ENCODE measurements at regions not wholly inside any gene's neighbourhood (a gene's known extent, or its start where the extent isn't known, plus 50 kb on each side); places are given as distances from the start of the nearest gene placed in this dataset.
A peak's percentile ranks its signal among the peaks of the same experiment; 100 is the strongest.

GRCh38 chr6:122315842-122316241 lies 83.6 kb upstream of the HSF2 start:
- Histone ChIP-seq H3K9me3 (ENCODE audit: control insufficient read depth, low read length) (no peaks in the 10 kb centered on the region), H3K4me2 (ENCODE audit: low read length) (no peak overlapping the region)

GRCh38 chr6:122322824-122323223 lies 76.6 kb upstream of the HSF2 start:
- no peaks in the 10 kb centered on the region for H3K4me1 ChIP-seq
- no peaks in the 10 kb centered on the region for H3K36me3 ChIP-seq (ENCODE audit: control insufficient read depth, insufficient read depth, low read length)
- TF ChIP-seq CTCF (IDR thresholded peaks at IDR 0.05): no peak
- H3K4me2 ChIP-seq (ENCODE audit: low read length): peak overlapping the region; percentile 54
- peak overlapping the region; percentile 40 for H3K4me3 ChIP-seq (ENCODE audit: low read depth, low read length)
- no peak overlapping the region for H3K27ac ChIP-seq
- peak overlapping the region; percentile 43 for H2AFZ ChIP-seq
- no peaks in the 10 kb centered on the region for H3K9me3 ChIP-seq (ENCODE audit: control insufficient read depth, low read length)
- H3K9ac ChIP-seq: no peak overlapping the region
- no peaks in the 10 kb centered on the region for H3K79me2 ChIP-seq
- H3K27me3 ChIP-seq (ENCODE audit: control insufficient read depth, insufficient read depth, low read length): no peaks in the 10 kb centered on the region

More at GRCh38 chr6:122315842-122316241, 83.6 kb upstream of the HSF2 start:
- Histone ChIP-seq H3K27ac (no peak overlapping the region), H3K4me1 (peaks cover under 1% of the 10 kb centered on the region), H3K4me3 (ENCODE audit: low read depth, low read length) (no peak overlapping the region), H3K36me3 (ENCODE audit: control insufficient read depth, insufficient read depth, low read length) (no peaks in the 10 kb centered on the region), H3K79me2 (no peaks in the 10 kb centered on the region), H3K27me3 (ENCODE audit: control insufficient read depth, insufficient read depth, low read length) (no peaks in the 10 kb centered on the region), H3K9ac (no peak overlapping the region), H2AFZ (no peak overlapping the region)
- no peak for TF ChIP-seq CTCF (IDR thresholded peaks at IDR 0.05)

- H3K4me1 ChIP-seq: no peaks in the 10 kb centered on the region
- no peak overlapping the region for H3K27ac ChIP-seq
- no peak for TF ChIP-seq CTCF (IDR thresholded peaks at IDR 0.05)
- H3K4me3 ChIP-seq (ENCODE audit: low read depth, low read length): peak overlapping the region; percentile 40
- peak overlapping the region; percentile 43 for H2AFZ ChIP-seq
- no peaks in the 10 kb centered on the region for H3K9me3 ChIP-seq (ENCODE audit: control insufficient read depth, low read length)
- no peak overlapping the region for H3K9ac ChIP-seq
- H3K4me2 ChIP-seq (ENCODE audit: low read length): peak overlapping the region; percentile 54
- no peaks in the 10 kb centered on the region for H3K27me3 ChIP-seq (ENCODE audit: control insufficient read depth, insufficient read depth, low read length)
- no peaks in the 10 kb centered on the region for H3K79me2 ChIP-seq
- no peaks in the 10 kb centered on the region for H3K36me3 ChIP-seq (ENCODE audit: control insufficient read depth, insufficient read depth, low read length)
These were observed 76.1 kb upstream of the HSF2 start for GRCh38 chr6:122323361-122323760.

GRCh38 chr6:122330315-122330714 lies 69.1 kb upstream of the HSF2 start:
- H3K36me3 ChIP-seq (ENCODE audit: control insufficient read depth, insufficient read depth, low read length): no peaks in the 10 kb centered on the region
- no peaks in the 10 kb centered on the region for H3K9me3 ChIP-seq (ENCODE audit: control insufficient read depth, low read length)
- H2AFZ ChIP-seq: no peak overlapping the region
- no peaks in the 10 kb centered on the region for H3K27me3 ChIP-seq (ENCODE audit: control insufficient read depth, insufficient read depth, low read length)
- TF ChIP-seq CTCF (IDR thresholded peaks at IDR 0.05): no peak
- no peak overlapping the region for H3K27ac ChIP-seq
- H3K4me2 ChIP-seq (ENCODE audit: low read length): no peak overlapping the region
- H3K79me2 ChIP-seq: no peaks in the 10 kb centered on the region
- H3K9ac ChIP-seq: no peak overlapping the region
- H3K4me1 ChIP-seq: no peaks in the 10 kb centered on the region
- no peak overlapping the region for H3K4me3 ChIP-seq (ENCODE audit: low read depth, low read length)

DNA sequence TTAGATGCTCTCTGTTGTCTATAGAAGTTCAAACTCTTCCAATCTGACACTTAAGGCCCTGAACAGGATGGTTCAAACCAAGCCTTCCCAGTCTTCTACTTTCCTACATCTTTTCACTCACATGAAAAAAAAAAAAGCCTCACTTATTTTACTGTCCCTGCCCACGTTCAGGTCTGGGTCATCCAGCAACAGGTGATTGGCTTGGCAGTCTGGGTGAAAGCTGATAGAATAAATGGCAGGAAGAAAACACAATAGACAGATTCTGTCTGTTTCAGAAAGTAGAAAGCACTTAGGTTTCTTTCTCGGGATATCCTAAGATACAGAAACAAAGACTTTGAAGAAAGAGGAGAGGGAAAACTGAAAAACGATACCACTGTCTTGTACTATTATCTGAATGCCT lies 61.8 kb upstream of the HSF2 start:
- Histone ChIP-seq H3K4me1 (no peaks in the 10 kb centered on the region), H3K36me3 (ENCODE audit: control insufficient read depth, insufficient read depth, low read length) (no peaks in the 10 kb centered on the region), H3K4me2 (ENCODE audit: low read length) (no peak overlapping the region), H2AFZ (no peak overlapping the region), H3K9ac (no peak overlapping the region), H3K9me3 (ENCODE audit: control insufficient read depth, low read length) (no peaks in the 10 kb centered on the region), H3K4me3 (ENCODE audit: low read depth, low read length) (no peak overlapping the region), H3K79me2 (no peaks in the 10 kb centered on the region), H3K27me3 (ENCODE audit: control insufficient read depth, insufficient read depth, low read length) (no peaks in the 10 kb centered on the region), H3K27ac (no peak overlapping the region)
- TF ChIP-seq CTCF (IDR thresholded peaks at IDR 0.05): no peak

All from parathyroid adenoma (tissue), 2 donors.